ENCODE measurements at regions not wholly inside any gene's neighbourhood (a gene's known extent, or its start where the extent isn't known, plus 50 kb on each side); places are given as distances from the start of the nearest gene placed in this dataset.

- no peak for TF ChIP-seq CTCF (conservative IDR thresholded peaks at IDR 0.05; ENCODE audit: low read depth, low read length)
- H3K4me3 ChIP-seq (ENCODE audit: low read length): no peak overlapping the region
- DNase-seq (ENCODE audit: low read depth): no peak
Observed at GRCh38 chr15:95912280-95912625, 418.2 kb upstream of the NR2F2 start.

DNA sequence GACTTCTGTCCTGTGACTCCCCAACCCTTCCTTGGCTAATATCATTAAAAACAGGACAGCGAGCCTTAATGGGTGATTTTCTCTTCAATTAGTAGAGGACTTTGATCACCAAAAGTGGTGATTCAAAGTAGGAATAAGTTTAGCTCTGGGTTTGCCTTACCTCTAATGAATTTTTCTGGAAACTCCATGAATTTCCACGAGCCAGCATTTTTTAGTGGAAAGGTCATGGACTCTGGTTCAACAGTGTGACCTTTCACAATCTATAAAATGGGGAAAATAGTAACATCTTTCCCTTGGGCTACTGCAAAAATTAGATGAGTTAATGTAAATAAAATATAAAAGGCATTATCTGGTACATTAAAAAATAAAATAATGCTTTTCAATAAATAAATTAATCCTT lies 417.8 kb upstream of the NR2F2 start:
- no peak for DNase-seq (ENCODE audit: low read depth)
- H3K4me3 ChIP-seq (ENCODE audit: low read length): no peak overlapping the region
- TF ChIP-seq CTCF (conservative IDR thresholded peaks at IDR 0.05; ENCODE audit: low read depth, low read length): no peak

GRCh38 chr15:95916568-95916967 lies 413.9 kb upstream of the NR2F2 start:
- H3K4me3 ChIP-seq (ENCODE audit: low read length): no peak overlapping the region
- no peak for DNase-seq (ENCODE audit: low read depth)
- TF ChIP-seq CTCF (conservative IDR thresholded peaks at IDR 0.05; ENCODE audit: low read depth, low read length): no peak

GRCh38 chr15:95918525-95918924 lies 412.0 kb upstream of the NR2F2 start:
- no peak overlapping the region for H3K4me3 ChIP-seq (ENCODE audit: low read length)
- no peak for DNase-seq (ENCODE audit: low read depth)
- TF ChIP-seq CTCF (conservative IDR thresholded peaks at IDR 0.05; ENCODE audit: low read depth, low read length): no peak

DNA sequence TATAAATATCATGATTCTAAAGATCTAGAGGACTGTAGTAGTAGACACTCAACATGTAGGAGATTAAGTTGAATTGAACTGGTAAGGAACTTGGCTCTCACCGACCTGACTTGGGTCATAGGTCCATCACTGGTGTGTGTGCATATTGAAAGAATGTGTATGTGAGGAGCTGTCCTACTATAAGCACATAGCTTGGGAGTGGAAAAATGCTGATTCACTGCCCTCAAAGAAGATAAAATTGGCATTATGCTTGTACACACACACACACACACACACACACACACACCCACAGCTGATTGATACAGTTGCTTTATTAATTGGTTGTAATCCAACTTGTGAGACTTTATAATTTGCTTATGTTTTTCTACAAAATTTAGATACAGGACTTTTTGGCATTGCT lies 411.0 kb upstream of the NR2F2 start:
- no peak overlapping the region for H3K4me3 ChIP-seq (ENCODE audit: low read length)
- no peak for TF ChIP-seq CTCF (conservative IDR thresholded peaks at IDR 0.05; ENCODE audit: low read depth, low read length)
- DNase-seq (ENCODE audit: low read depth): no peak

DNA sequence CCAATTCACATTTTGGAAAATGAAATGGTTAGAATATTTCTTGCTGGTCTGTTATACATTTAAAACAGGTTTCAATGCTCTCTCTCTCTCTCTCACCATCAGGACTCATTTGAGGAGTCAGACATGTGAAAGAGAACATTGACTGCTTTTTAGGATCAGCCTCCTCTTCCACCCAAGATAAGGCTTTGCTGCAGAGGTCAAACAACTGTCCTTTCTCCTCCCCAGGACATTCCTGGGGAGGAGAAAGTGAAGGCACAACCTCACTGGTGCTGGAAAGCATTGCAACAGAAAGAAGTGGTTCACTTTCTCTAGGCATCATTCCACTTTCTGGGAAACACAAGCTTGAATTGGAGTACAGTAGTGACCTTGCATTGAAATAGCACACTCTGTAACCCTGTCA lies 409.1 kb upstream of the NR2F2 start:
- no peak overlapping the region for H3K4me3 ChIP-seq (ENCODE audit: low read length)
- TF ChIP-seq CTCF (conservative IDR thresholded peaks at IDR 0.05; ENCODE audit: low read depth, low read length): no peak
- DNase-seq (ENCODE audit: low read depth): no peak

GRCh38 chr15:95922431-95922830 lies 408.1 kb upstream of the NR2F2 start:
- TF ChIP-seq CTCF (conservative IDR thresholded peaks at IDR 0.05; ENCODE audit: low read depth, low read length): no peak
- DNase-seq (ENCODE audit: low read depth): no peak

More at GRCh38 chr15:95922431-95922830, 408.1 kb upstream of the NR2F2 start:
- H3K4me3 ChIP-seq (ENCODE audit: low read length): no peak overlapping the region
